PC-3 (cell line): ENCODE measurements at regions not wholly inside any gene's neighbourhood (a gene's known extent, or its start where the extent isn't known, plus 50 kb on each side); places are given as distances from the start of the nearest gene placed in this dataset.

Experiments used
- ATAC-seq: fragments of 200-7000 bp; cut with Tn5 transposase; 2 replicates; pipeline ENCODE4 v1.9.1; 2020; ENCODE audit warnings: mild to moderate bottlenecking, moderate library complexity
- BruUV-seq: library from RNA; stranded (reverse); fragments of 400-500 nt; replicated peaks from 2 replicates; lab custom pipeline; 2021; lab: Mats Ljungman, UMichigan
- CTCF ChIA-PET: fragments of 300-600 bp; sonication (Branson Sonifier 250); formaldehyde crosslinking; loops from one replicate; lab custom pipeline; 2022; ENCODE audit warnings: antibody characterized with exemption; lab: Charles Lee
- POLR2A ChIA-PET: fragments of 300-600 bp; sonication (Branson Sonifier 250); formaldehyde crosslinking; loops from one replicate; lab custom pipeline; 2022; ENCODE audit warnings: antibody characterized with exemption; ENCODE audit not compliant: unreplicated experiment; lab: Charles Lee
- DNase-seq: peaks from one replicate; pipeline ENCODE4 v3.0.0-alpha.2; 2015
- H2AFZ ChIP-seq: fragments of 300-600 bp; sonication (generic); 2 replicates; pipeline ENCODE4 v1.6.0; 2016; ENCODE audit warnings: antibody characterized with exemption, low read length
- H3F3A ChIP-seq: fragments of 300-600 bp; sonication (generic); one replicate; pipeline ENCODE4 v1.6.0; 2017; ENCODE audit warnings: antibody characterized with exemption, low read length, control low read depth, mild to moderate bottlenecking; ENCODE audit not compliant: unreplicated experiment
- H3K27ac ChIP-seq: fragments of 300-600 bp; sonication (generic); 2 replicates; pipeline ENCODE4 v1.5.1; 2016; ENCODE audit warnings: mild to moderate bottlenecking, low read length
- H3K27me3 ChIP-seq: fragments of 300-600 bp; sonication (generic); 2 replicates; pipeline ENCODE4 v1.6.1; 2016; ENCODE audit warnings: low read length, mixed read lengths
- H3K36me3 ChIP-seq: fragments of 300-600 bp; sonication (generic); 2 replicates; pipeline ENCODE4 v1.6.1; 2016; ENCODE audit warnings: low read depth, mixed run types, low read length, mixed read lengths
- H3K4me1 ChIP-seq: fragments of 300-600 bp; sonication (generic); 2 replicates; pipeline ENCODE4 v1.5.1; 2016; ENCODE audit warnings: low read length; ENCODE audit not compliant: insufficient read depth
- H3K4me2 ChIP-seq: fragments of 300-600 bp; sonication (generic); 2 replicates; pipeline ENCODE4 v1.6.0; 2016; ENCODE audit warnings: low read length
- H3K4me3 ChIP-seq: fragments of 300-600 bp; sonication (generic); 2 replicates; pipeline ENCODE4 v1.5.1; 2016; ENCODE audit warnings: mild to moderate bottlenecking, low read length, mixed read lengths
- H3K79me2 ChIP-seq: fragments of 300-600 bp; sonication (generic); 2 replicates; pipeline ENCODE4 v1.6.1; 2017; ENCODE audit warnings: low read length, mixed read lengths
- H3K9ac ChIP-seq: fragments of 300-600 bp; sonication (generic); 2 replicates; pipeline ENCODE4 v1.6.0; 2016; ENCODE audit warnings: mild to moderate bottlenecking, low read length
- H3K9me2 ChIP-seq: fragments of 300-600 bp; sonication (generic); replicated peaks from 2 replicates; pipeline ENCODE4 v1.6.1; 2016; ENCODE audit warnings: mixed run types, low read length, mixed read lengths
- H3K9me3 ChIP-seq: fragments of 300-600 bp; sonication (generic); 2 replicates; pipeline ENCODE4 v1.6.1; 2016; ENCODE audit warnings: low read length, mixed read lengths
- H4K20me1 ChIP-seq: fragments of 300-600 bp; sonication (generic); 2 replicates; pipeline ENCODE4 v1.6.1; 2016; ENCODE audit warnings: low read length, mixed read lengths
- EZH2 ChIP-seq: fragments of 300-600 bp; sonication (generic); IDR thresholded peaks from one replicate; pipeline ENCODE4 v1.6.1; 2017; ENCODE audit warnings: antibody characterized with exemption, mild to moderate bottlenecking, low read length; ENCODE audit not compliant: unreplicated experiment
- EZH2phosphoT487 ChIP-seq: fragments of 300-600 bp; sonication (generic); IDR thresholded peaks from 2 replicates; pipeline ENCODE4 v1.6.1; 2018; ENCODE audit warnings: mild to moderate bottlenecking, antibody characterized with exemption, low read length, borderline replicate concordance
- intact Hi-C: fragments of 100-400 bp; cut with micrococcal nuclease; formaldehyde crosslinking; loops from 2 replicates; pipeline ENCODE4 v1.9.0; 2023
- TF ChIP-seq, protein P1 (sequence below): fragments of 300-600 bp; sonication (generic); conservative IDR thresholded peaks from 2 replicates; pipeline ENCODE4 v1.5.1; 2017; ENCODE audit warnings: antibody characterized with exemption, low read depth, mild to moderate bottlenecking, low read length

- no peaks in the 10 kb centered on the region for H3K27me3 ChIP-seq
- no peak overlapping the region for H3K4me3 ChIP-seq
- peak; percentile 56 for ATAC-seq
- no peak overlapping the region for H3K9ac ChIP-seq
- H3K27ac ChIP-seq, result no peak overlapping the region
- intact Hi-C loops, result no loop called here
- H4K20me1 ChIP-seq, result no peaks in the 10 kb centered on the region
- BruUV-seq, result no TSS peak
- H3K36me3 ChIP-seq, result no peaks in the 10 kb centered on the region
- H3K9me3 ChIP-seq, result no peaks in the 10 kb centered on the region
- no peaks in the 10 kb centered on the region for H3K9me2 ChIP-seq
- H2AFZ ChIP-seq, result no peak overlapping the region
- H3K79me2 ChIP-seq, result no peaks in the 10 kb centered on the region
- ChIA-PET CTCF (no interaction called here), POLR2A (no interaction called here)
- H3F3A ChIP-seq, result no peaks in the 10 kb centered on the region
- no peak for TF ChIP-seq EZH2phosphoT487
- TF ChIP-seq EZH2, result no peak
- TF ChIP-seq, protein P1, sequence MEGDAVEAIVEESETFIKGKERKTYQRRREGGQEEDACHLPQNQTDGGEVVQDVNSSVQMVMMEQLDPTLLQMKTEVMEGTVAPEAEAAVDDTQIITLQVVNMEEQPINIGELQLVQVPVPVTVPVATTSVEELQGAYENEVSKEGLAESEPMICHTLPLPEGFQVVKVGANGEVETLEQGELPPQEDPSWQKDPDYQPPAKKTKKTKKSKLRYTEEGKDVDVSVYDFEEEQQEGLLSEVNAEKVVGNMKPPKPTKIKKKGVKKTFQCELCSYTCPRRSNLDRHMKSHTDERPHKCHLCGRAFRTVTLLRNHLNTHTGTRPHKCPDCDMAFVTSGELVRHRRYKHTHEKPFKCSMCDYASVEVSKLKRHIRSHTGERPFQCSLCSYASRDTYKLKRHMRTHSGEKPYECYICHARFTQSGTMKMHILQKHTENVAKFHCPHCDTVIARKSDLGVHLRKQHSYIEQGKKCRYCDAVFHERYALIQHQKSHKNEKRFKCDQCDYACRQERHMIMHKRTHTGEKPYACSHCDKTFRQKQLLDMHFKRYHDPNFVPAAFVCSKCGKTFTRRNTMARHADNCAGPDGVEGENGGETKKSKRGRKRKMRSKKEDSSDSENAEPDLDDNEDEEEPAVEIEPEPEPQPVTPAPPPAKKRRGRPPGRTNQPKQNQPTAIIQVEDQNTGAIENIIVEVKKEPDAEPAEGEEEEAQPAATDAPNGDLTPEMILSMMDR, result no peak
- peak overlapping the region; percentile 37 for H3K4me2 ChIP-seq
- H3K4me1 ChIP-seq, result peaks cover 23% of the 10 kb centered on the region
- DNase-seq, result peak; percentile 44
Measured at GRCh38 chr13:48160606-48161278, 65.8 kb upstream of the MED4 start.

DNA sequence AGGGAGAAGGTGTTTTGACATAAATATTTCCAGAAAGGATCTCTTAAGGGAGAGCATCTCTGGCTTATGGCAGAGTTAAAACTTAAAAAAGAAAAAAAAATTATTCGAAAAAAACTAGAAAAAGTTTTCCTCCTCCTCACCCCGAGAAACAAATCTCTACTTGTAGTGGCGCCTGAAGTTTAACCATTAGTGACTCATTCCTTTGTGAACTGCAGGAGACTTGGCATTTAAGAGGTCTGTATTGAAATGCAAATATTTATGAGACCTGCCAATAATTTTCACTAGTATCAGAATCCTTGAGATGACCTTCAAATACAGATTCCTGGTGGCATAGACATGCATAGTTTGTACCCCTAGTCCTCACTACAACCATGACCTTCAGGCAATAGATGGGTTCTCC, 64.9 kb upstream of the MED4 start:
- no peaks in the 10 kb centered on the region for H3K9me3 ChIP-seq
- no peak overlapping the region for H3K4me2 ChIP-seq
- H2AFZ ChIP-seq, result no peak overlapping the region
- H3K79me2 ChIP-seq, result no peaks in the 10 kb centered on the region
- H3K4me1 ChIP-seq, result peaks cover 33% of the 10 kb centered on the region
- no peak overlapping the region for H3K4me3 ChIP-seq
- TF ChIP-seq EZH2phosphoT487 (no peak), EZH2 (no peak)
- TF ChIP-seq, protein P1, result no peak
- no peaks in the 10 kb centered on the region for H3K36me3 ChIP-seq
- no peak overlapping the region for H3K9ac ChIP-seq
- no TSS peak for BruUV-seq
- no peaks in the 10 kb centered on the region for H3K27me3 ChIP-seq
- no peak overlapping the region for H3K27ac ChIP-seq
- CTCF ChIA-PET, result no interaction called here
- no peak for DNase-seq
- H3F3A ChIP-seq, result no peaks in the 10 kb centered on the region
- H4K20me1 ChIP-seq, result no peaks in the 10 kb centered on the region
- ATAC-seq, result no peak
- intact Hi-C loops, result no loop called here
- POLR2A ChIA-PET, result no interaction called here
- no peaks in the 10 kb centered on the region for H3K9me2 ChIP-seq

DNA sequence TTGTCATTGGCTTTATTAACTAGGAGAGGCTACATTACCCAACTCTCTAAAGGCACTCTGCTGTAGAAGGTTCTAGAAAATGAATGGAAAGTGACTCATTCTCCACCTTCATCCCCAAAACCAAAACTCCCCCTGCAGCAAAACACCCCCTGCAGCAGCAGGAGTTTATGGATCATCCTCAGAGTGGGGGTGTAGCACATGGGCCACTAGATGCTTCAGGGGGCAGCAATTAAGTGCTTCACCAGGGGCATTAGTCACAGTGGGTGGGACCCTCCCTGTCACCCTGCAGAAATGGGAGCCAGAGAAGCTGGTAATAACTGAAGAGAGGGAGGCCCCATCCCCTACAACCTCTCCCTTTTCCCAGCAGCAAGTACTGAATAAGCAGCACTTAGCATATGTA, 64.5 kb upstream of the MED4 start:
- no peaks in the 10 kb centered on the region for H3F3A ChIP-seq
- no peaks in the 10 kb centered on the region for H3K9me2 ChIP-seq
- H4K20me1 ChIP-seq, result no peaks in the 10 kb centered on the region
- no peak overlapping the region for H3K27ac ChIP-seq
- H3K4me1 ChIP-seq, result peaks cover 34% of the 10 kb centered on the region
- DNase-seq, result no peak
- ChIA-PET CTCF (no interaction called here), POLR2A (no interaction called here)
- ATAC-seq, result no peak
- H3K9ac ChIP-seq, result no peak overlapping the region
- no peak overlapping the region for H3K4me3 ChIP-seq
- no peaks in the 10 kb centered on the region for H3K9me3 ChIP-seq
- no peaks in the 10 kb centered on the region for H3K36me3 ChIP-seq
- no TSS peak for BruUV-seq
- H2AFZ ChIP-seq, result no peak overlapping the region
- no peaks in the 10 kb centered on the region for H3K79me2 ChIP-seq
- TF ChIP-seq EZH2phosphoT487 (no peak), EZH2 (no peak)
- TF ChIP-seq, protein P1, result no peak
- H3K27me3 ChIP-seq, result no peaks in the 10 kb centered on the region
- no peak overlapping the region for H3K4me2 ChIP-seq
- intact Hi-C loops, result no loop called here
